ENCODE measurements at regions not wholly inside any gene's neighbourhood (a gene's known extent, or its start where the extent isn't known, plus 50 kb on each side); places are given as distances from the start of the nearest gene placed in this dataset.
"Not testable (repeated sequence)": the region's sequence is repeated elsewhere in the genome, so short reads cannot be mapped to it uniquely, and the experiment has no call there.

GRCh38 chr3:18526667-18527066 lies 101.5 kb upstream of the SATB1 start:
- H2BK20ac ChIP-seq (ENCODE audit: low read depth, low read length) = no peak overlapping the region
- H3K9me3 ChIP-seq (ENCODE audit: control insufficient read depth, insufficient read depth, low read length) = peaks cover 6% of the 10 kb centered on the region
- H4K91ac ChIP-seq (ENCODE audit: insufficient read depth, low read depth, low read length) = no peak overlapping the region
- no peak overlapping the region for H3K27ac ChIP-seq (ENCODE audit: insufficient read depth, low read length)
- H4K20me1 ChIP-seq (ENCODE audit: insufficient read depth, low read length) = no peaks in the 10 kb centered on the region
- no peaks in the 10 kb centered on the region for H3K9me1 ChIP-seq (ENCODE audit: insufficient read depth, low read length)
- no peaks in the 10 kb centered on the region for H3K27me3 ChIP-seq (ENCODE audit: control insufficient read depth, insufficient read depth, low read length)
- no peak overlapping the region for H3K14ac ChIP-seq (replicated peaks; ENCODE audit: low read depth, low read length)
- H2BK15ac ChIP-seq (ENCODE audit: low read depth, low read length) = no peak overlapping the region
- no peaks in the 10 kb centered on the region for H3K4me1 ChIP-seq (ENCODE audit: control insufficient read depth, insufficient read depth, low read length)
- H3K79me1 ChIP-seq (ENCODE audit: low read depth in 1 of 2, low read length in 2 of 2) = no peaks in the 10 kb centered on the region
- no peak overlapping the region for H3K4ac ChIP-seq (ENCODE audit: low read depth, low read length)
- intact Hi-C loops (cut with micrococcal nuclease) = no loop called here
- H2AFZ ChIP-seq (replicated peaks; ENCODE audit: low read length, poor library complexity) = no peak overlapping the region
- no peaks in the 10 kb centered on the region for H3K36me3 ChIP-seq (ENCODE audit: control insufficient read depth, insufficient read depth, low read length)
- no peak overlapping the region for H2BK120ac ChIP-seq (ENCODE audit: low read depth, low read length)
- in situ Hi-C loops (cut with MboI; ENCODE audit: low sequenced_read_pairs) = no loop called here
- no peak overlapping the region for H4K8ac ChIP-seq (ENCODE audit: low read depth in 2 of 2, low read length in 2 of 2)
- no peak overlapping the region for H4K5ac ChIP-seq (ENCODE audit: low read depth, low read length)
- DNase-seq (no peak), ATAC-seq (ENCODE audit: low read depth) (no peak)
- H2AK5ac ChIP-seq (ENCODE audit: low read depth, low read length) = no peak overlapping the region
- no peak overlapping the region for H2AK9ac ChIP-seq (replicated peaks; ENCODE audit: low read depth, low read length, poor library complexity)
- BruUV-seq (replicated peaks) = no TSS peak
- H3K9ac ChIP-seq (ENCODE audit: low read depth, low read length) = no peak overlapping the region
- no peak overlapping the region for H3K4me2 ChIP-seq (ENCODE audit: low read depth, low read length)
- ChIA-PET CTCF (no interaction called here), POLR2A (ENCODE audit: unreplicated experiment) (no interaction called here)
- H3K56ac ChIP-seq (ENCODE audit: extremely low read depth, insufficient read depth, low read length) = no peak overlapping the region
- H3K4me3 ChIP-seq (ENCODE audit: insufficient read depth, low read depth, low read length) = no peak overlapping the region
- no peak overlapping the region for H3K18ac ChIP-seq (ENCODE audit: low read depth, low read length)
- no peak for TF ChIP-seq CTCF (conservative IDR thresholded peaks at IDR 0.05; ENCODE audit: low read depth, low read length)
- no peak for TF ChIP-seq POLR2A (IDR thresholded peaks at IDR 0.05; ENCODE audit: low read depth, low read length)
- no peak for TF ChIP-seq ELK1 (IDR thresholded peaks at IDR 0.05; ENCODE audit: borderline replicate concordance, low read depth, low read length)
- TF ChIP-seq CHD1 (IDR thresholded peaks at IDR 0.05; ENCODE audit: low read depth, low read length) = no peak
- TF ChIP-seq MXI1 (IDR thresholded peaks at IDR 0.05; ENCODE audit: borderline replicate concordance, low read depth, low read length) = no peak
- TF ChIP-seq NFE2L2 (IDR thresholded peaks at IDR 0.05; ENCODE audit: low read depth, low read length) = no peak
- TF ChIP-seq MAZ (IDR thresholded peaks at IDR 0.05; ENCODE audit: borderline replicate concordance, low read depth, low read length) = no peak
- no peak for TF ChIP-seq RFX5 (IDR thresholded peaks at IDR 0.05; ENCODE audit: low read depth, low read length)
- no peak overlapping the region for H2BK5ac ChIP-seq (ENCODE audit: low read depth, low read length, poor library complexity, severe bottlenecking)
- H3K23ac ChIP-seq (ENCODE audit: low read depth, low read length) = no peak overlapping the region
- dilution Hi-C loops (cut with HindIII; ENCODE audit: low sequenced_read_pairs, unreplicated experiment) = no loop called here

- in situ Hi-C loops (cut with MboI; ENCODE audit: low sequenced_read_pairs); H4K20me1 ChIP-seq (ENCODE audit: insufficient read depth, low read length); H3K27ac ChIP-seq (ENCODE audit: insufficient read depth, low read length); DNase-seq; H2BK15ac ChIP-seq (ENCODE audit: low read depth, low read length); H3K27me3 ChIP-seq (ENCODE audit: control insufficient read depth, insufficient read depth, low read length); POLR2A ChIA-PET (ENCODE audit: unreplicated experiment); H3K56ac ChIP-seq (ENCODE audit: extremely low read depth, insufficient read depth, low read length); intact Hi-C loops (cut with micrococcal nuclease); BruUV-seq (replicated peaks); H3K9me3 ChIP-seq (ENCODE audit: control insufficient read depth, insufficient read depth, low read length); H3K4me3 ChIP-seq (ENCODE audit: insufficient read depth, low read depth, low read length); H4K91ac ChIP-seq (ENCODE audit: insufficient read depth, low read depth, low read length); H3K4ac ChIP-seq (ENCODE audit: low read depth, low read length); H2BK120ac ChIP-seq (ENCODE audit: low read depth, low read length); H3K79me1 ChIP-seq (ENCODE audit: low read depth in 1 of 2, low read length in 2 of 2); H3K14ac ChIP-seq (replicated peaks; ENCODE audit: low read depth, low read length); H2BK20ac ChIP-seq (ENCODE audit: low read depth, low read length); H2AK5ac ChIP-seq (ENCODE audit: low read depth, low read length); H2AFZ ChIP-seq (replicated peaks; ENCODE audit: low read length, poor library complexity); H3K23ac ChIP-seq (ENCODE audit: low read depth, low read length); CTCF ChIA-PET; H4K8ac ChIP-seq (ENCODE audit: low read depth in 2 of 2, low read length in 2 of 2); ATAC-seq (ENCODE audit: low read depth); H3K9ac ChIP-seq (ENCODE audit: low read depth, low read length); H3K4me2 ChIP-seq (ENCODE audit: low read depth, low read length); H2BK5ac ChIP-seq (ENCODE audit: low read depth, low read length, poor library complexity, severe bottlenecking); H4K5ac ChIP-seq (ENCODE audit: low read depth, low read length); H3K18ac ChIP-seq (ENCODE audit: low read depth, low read length); dilution Hi-C loops (cut with HindIII; ENCODE audit: low sequenced_read_pairs, unreplicated experiment); H3K9me1 ChIP-seq (ENCODE audit: insufficient read depth, low read length); H3K4me1 ChIP-seq (ENCODE audit: control insufficient read depth, insufficient read depth, low read length); H2AK9ac ChIP-seq (replicated peaks; ENCODE audit: low read depth, low read length, poor library complexity); H3K36me3 ChIP-seq (ENCODE audit: control insufficient read depth, insufficient read depth, low read length): not testable (repeated sequence)
- WGBS, 2 experiments (ENCODE audit: extremely low coverage in 2 of 2, insufficient read length in 1 of 2) = no CpG with 5 or more reads among the region's 19 CpGs
These were observed 91.0 kb upstream of the SATB1 start for GRCh38 chr3:18516170-18516569.
